Inferior parietal cortex (tissue), 1 donor: ENCODE measurements at regions not wholly inside any gene's neighbourhood (a gene's known extent, or its start where the extent isn't known, plus 50 kb on each side); places are given as distances from the start of the nearest gene placed in this dataset.
"Not testable (repeated sequence)": the region's sequence is repeated elsewhere in the genome, so short reads cannot be mapped to it uniquely, and the experiment has no call there.

Experiments used
- DNase-seq: peaks from one replicate; pipeline ENCODE4 v3.0.0-alpha.2; 2016; ENCODE audit errors: extremely low spot score

- no peak for DNase-seq
Observed at GRCh38 chr13:52931131-52931530, 82.7 kb upstream of the PCDH8 start.

- no peak for DNase-seq
Observed at GRCh38 chr13:52929846-52930245, 81.4 kb upstream of the PCDH8 start.

GRCh38 chr13:52926971-52927370 lies 78.5 kb upstream of the PCDH8 start:
- no peak for DNase-seq

- DNase-seq: no peak
Observed at GRCh38 chr13:52925775-52926285, 77.4 kb upstream of the PCDH8 start.

GRCh38 chr13:52925251-52925650 lies 76.8 kb upstream of the PCDH8 start:
- DNase-seq: no peak

- no peak for DNase-seq
Observed at GRCh38 chr13:52924289-52925148, 76.1 kb upstream of the PCDH8 start.

GRCh38 chr13:52922961-52923360 lies 74.5 kb upstream of the PCDH8 start:
- DNase-seq: no peak

GRCh38 chr13:52921194-52921593 lies 72.8 kb upstream of the PCDH8 start:
- DNase-seq: no peak

- no peak for DNase-seq
Observed at GRCh38 chr13:52916486-52916990, 68.1 kb upstream of the PCDH8 start.

GRCh38 chr13:52911340-52911739 lies 62.9 kb upstream of the PCDH8 start:
- no peak for DNase-seq

- DNase-seq: not testable (repeated sequence)
Observed at GRCh38 chr13:52910318-52910717, 61.9 kb upstream of the PCDH8 start.

GRCh38 chr13:52906122-52906903 lies 57.9 kb upstream of the PCDH8 start:
- DNase-seq: no peak

- no peak for DNase-seq
Observed at GRCh38 chr13:52905701-52906100, 57.3 kb upstream of the PCDH8 start.

- DNase-seq: no peak
Observed at GRCh38 chr13:52903320-52903719, 54.9 kb upstream of the PCDH8 start.

- no peak for DNase-seq
Observed at GRCh38 chr13:52899206-52899605, 50.8 kb upstream of the PCDH8 start.
